ENCODE measurements at regions not wholly inside any gene's neighbourhood (a gene's known extent, or its start where the extent isn't known, plus 50 kb on each side); places are given as distances from the start of the nearest gene placed in this dataset.

DNA sequence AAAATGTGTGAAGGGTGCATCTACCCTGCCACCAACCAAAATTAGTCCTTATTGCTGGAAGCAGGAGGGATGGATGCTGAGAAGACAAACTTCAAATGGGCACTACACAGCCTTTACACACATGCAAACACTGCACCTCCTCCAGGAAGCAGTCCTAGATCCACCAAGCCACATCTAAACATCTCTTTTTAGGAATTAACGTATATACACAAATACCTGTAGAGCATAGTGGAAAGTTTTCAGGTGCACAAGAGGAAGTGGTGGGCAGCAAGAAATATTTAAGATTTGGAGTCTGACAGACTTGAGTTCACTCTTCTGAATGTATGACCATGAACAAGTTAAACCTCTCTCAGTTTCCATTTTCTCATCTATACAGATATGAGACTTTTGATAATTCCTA lies 456.6 kb upstream of the PROK2 start:
- intact Hi-C loops (cut with micrococcal nuclease; ENCODE audit: unreplicated experiment) = no loop called here
- H4K20me1 ChIP-seq (ENCODE audit: insufficient read depth) = no peaks in the 10 kb centered on the region
- BruUV-seq (replicated peaks) = no TSS peak

GRCh38 chr3:72240531-72240930 lies 455.6 kb upstream of the PROK2 start:
- H3K4me1 ChIP-seq (replicated peaks; ENCODE audit: insufficient read depth) = no peaks in the 10 kb centered on the region
- no TSS peak for BruUV-seq (replicated peaks)
- H3K27me3 ChIP-seq (ENCODE audit: insufficient read depth, low read depth) = no peaks in the 10 kb centered on the region
- H3K9me2 ChIP-seq (ENCODE audit: insufficient read depth) = no peaks in the 10 kb centered on the region
- TF ChIP-seq CTCF (conservative IDR thresholded peaks at IDR 0.05) = no peak
- no peak for TF ChIP-seq EZH2 (IDR thresholded peaks at IDR 0.05; ENCODE audit: low read depth)
- intact Hi-C loops (cut with micrococcal nuclease; ENCODE audit: unreplicated experiment) = no loop called here
- no peak overlapping the region for H3K4me3 ChIP-seq
- no peaks in the 10 kb centered on the region for H4K20me1 ChIP-seq (ENCODE audit: insufficient read depth)
- no peaks in the 10 kb centered on the region for H3K36me3 ChIP-seq (ENCODE audit: low read depth)
- no peaks in the 10 kb centered on the region for H3K79me2 ChIP-seq (ENCODE audit: low read depth)
- no peak overlapping the region for H2AFZ ChIP-seq
- H3K4me2 ChIP-seq = no peak overlapping the region
- no peaks in the 10 kb centered on the region for H3K9me3 ChIP-seq (ENCODE audit: insufficient read depth, low read depth)
- POLR2A ChIA-PET (ENCODE audit: unreplicated experiment) = no interaction called here
- H3F3A ChIP-seq (ENCODE audit: insufficient read depth, low read depth) = no peaks in the 10 kb centered on the region
- DNase-seq = no peak
- CTCF ChIA-PET = no interaction called here
- no peak overlapping the region for H3K27ac ChIP-seq

More for the DNA sequence above, 456.6 kb upstream of the PROK2 start:
- TF ChIP-seq CTCF (conservative IDR thresholded peaks at IDR 0.05) (no peak), EZH2 (IDR thresholded peaks at IDR 0.05; ENCODE audit: low read depth) (no peak)
- CTCF ChIA-PET = no interaction called here
- no peaks in the 10 kb centered on the region for H3K79me2 ChIP-seq (ENCODE audit: low read depth)
- no peaks in the 10 kb centered on the region for H3F3A ChIP-seq (ENCODE audit: insufficient read depth, low read depth)
- H3K4me1 ChIP-seq (replicated peaks; ENCODE audit: insufficient read depth) = no peaks in the 10 kb centered on the region
- POLR2A ChIA-PET (ENCODE audit: unreplicated experiment) = no interaction called here
- no peaks in the 10 kb centered on the region for H3K27me3 ChIP-seq (ENCODE audit: insufficient read depth, low read depth)
- no peaks in the 10 kb centered on the region for H3K9me3 ChIP-seq (ENCODE audit: insufficient read depth, low read depth)
- no peaks in the 10 kb centered on the region for H3K9me2 ChIP-seq (ENCODE audit: insufficient read depth)
- H3K27ac ChIP-seq = no peak overlapping the region
- no peak overlapping the region for H2AFZ ChIP-seq
- H3K4me2 ChIP-seq = no peak overlapping the region
- no peaks in the 10 kb centered on the region for H3K36me3 ChIP-seq (ENCODE audit: low read depth)
- no peak for DNase-seq
- H3K4me3 ChIP-seq = no peak overlapping the region

DNA sequence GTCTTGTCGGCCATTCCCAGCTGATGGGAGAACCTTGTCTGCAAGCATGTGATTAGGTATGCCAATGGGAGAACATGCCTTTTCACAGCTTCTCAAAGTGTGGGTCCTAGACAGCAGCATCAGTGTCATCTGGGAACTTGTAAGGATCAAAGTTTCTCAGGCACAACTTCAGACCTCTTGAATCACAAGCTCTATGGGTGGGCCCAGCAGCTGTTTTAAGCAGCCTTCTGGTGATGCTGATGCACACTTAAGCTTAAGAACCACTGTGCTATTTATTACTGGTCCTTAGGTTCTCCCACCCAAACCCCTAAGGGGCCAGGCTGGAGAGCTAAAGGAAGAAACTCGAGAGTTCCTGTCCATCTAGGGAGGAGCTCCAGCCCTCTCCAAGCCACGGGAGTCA lies 453.9 kb upstream of the PROK2 start:
- ChIA-PET CTCF (no interaction called here), POLR2A (ENCODE audit: unreplicated experiment) (no interaction called here)
- no peaks in the 10 kb centered on the region for H3K9me2 ChIP-seq (ENCODE audit: insufficient read depth)
- intact Hi-C loops (cut with micrococcal nuclease; ENCODE audit: unreplicated experiment) = no loop called here
- no peaks in the 10 kb centered on the region for H4K20me1 ChIP-seq (ENCODE audit: insufficient read depth)
- H2AFZ ChIP-seq = no peak overlapping the region
- no peaks in the 10 kb centered on the region for H3F3A ChIP-seq (ENCODE audit: insufficient read depth, low read depth)
- no peak overlapping the region for H3K27ac ChIP-seq
- H3K36me3 ChIP-seq (ENCODE audit: low read depth) = no peaks in the 10 kb centered on the region
- H3K4me3 ChIP-seq = no peak overlapping the region
- BruUV-seq (replicated peaks) = no TSS peak
- H3K27me3 ChIP-seq (ENCODE audit: insufficient read depth, low read depth) = 0 out of 2 replicates have a peak, but pooled peaks cover 5% of the 10 kb centered on the region
- H3K79me2 ChIP-seq (ENCODE audit: low read depth) = no peaks in the 10 kb centered on the region
- H3K9me3 ChIP-seq (ENCODE audit: insufficient read depth, low read depth) = no peaks in the 10 kb centered on the region
- no peak overlapping the region for H3K4me2 ChIP-seq
- DNase-seq = no peak
- TF ChIP-seq EZH2 (IDR thresholded peaks at IDR 0.05; ENCODE audit: low read depth) = no peak
- no peaks in the 10 kb centered on the region for H3K4me1 ChIP-seq (replicated peaks; ENCODE audit: insufficient read depth)

DNA sequence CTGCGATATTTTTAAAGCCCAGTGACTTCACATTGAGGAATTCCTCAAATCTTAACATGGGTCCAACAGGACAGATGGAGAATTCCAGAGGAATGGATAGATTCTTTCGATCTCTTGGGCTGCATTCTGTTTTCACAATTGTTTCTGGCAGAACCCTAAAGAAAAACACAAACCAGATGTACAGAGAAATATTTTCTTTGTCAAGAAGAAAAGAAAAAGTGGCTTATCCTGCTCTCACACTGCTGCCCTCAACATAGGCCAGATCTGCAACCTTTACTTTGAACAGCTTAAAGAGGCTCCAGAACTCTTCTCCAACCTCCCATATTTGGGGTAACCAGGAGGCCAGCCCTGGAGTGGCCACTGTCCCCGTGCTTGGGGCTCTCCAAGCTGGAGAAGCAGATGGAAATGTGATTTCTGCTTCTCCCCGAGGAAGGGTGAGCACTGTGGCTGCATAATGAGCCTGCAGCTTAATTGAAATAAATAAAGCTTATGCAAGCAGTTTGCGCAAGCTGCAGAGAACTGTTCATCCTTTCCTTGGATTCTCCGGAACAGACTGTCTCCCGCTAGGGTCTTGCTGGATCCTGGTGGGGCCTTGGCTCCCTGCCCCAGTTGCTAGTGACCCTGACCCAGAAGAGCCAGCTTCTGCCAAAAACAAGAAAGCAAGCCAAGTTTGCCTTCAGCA lies 453.2 kb upstream of the PROK2 start:
- H3K27me3 ChIP-seq (ENCODE audit: insufficient read depth, low read depth) = peaks cover 5% of the 10 kb centered on the region; the same call in 1 of the 2 replicates
- H4K20me1 ChIP-seq (ENCODE audit: insufficient read depth) = no peaks in the 10 kb centered on the region
- DNase-seq = no peak
- ChIA-PET CTCF (no interaction called here), POLR2A (ENCODE audit: unreplicated experiment) (no interaction called here)
- no peak for TF ChIP-seq CTCF (conservative IDR thresholded peaks at IDR 0.05)
- no peak for TF ChIP-seq EZH2 (IDR thresholded peaks at IDR 0.05; ENCODE audit: low read depth)
- no peak overlapping the region for H3K4me3 ChIP-seq
- BruUV-seq (replicated peaks) = no TSS peak
- no peak overlapping the region for H3K4me2 ChIP-seq
- H3F3A ChIP-seq (ENCODE audit: insufficient read depth, low read depth) = no peaks in the 10 kb centered on the region
- H2AFZ ChIP-seq = no peak overlapping the region
- no peaks in the 10 kb centered on the region for H3K9me2 ChIP-seq (ENCODE audit: insufficient read depth)
- H3K79me2 ChIP-seq (ENCODE audit: low read depth) = no peaks in the 10 kb centered on the region
- no peaks in the 10 kb centered on the region for H3K9me3 ChIP-seq (ENCODE audit: insufficient read depth, low read depth)
- no peaks in the 10 kb centered on the region for H3K36me3 ChIP-seq (ENCODE audit: low read depth)
- intact Hi-C loops (cut with micrococcal nuclease; ENCODE audit: unreplicated experiment) = no loop called here
- H3K27ac ChIP-seq = no peak overlapping the region
- no peaks in the 10 kb centered on the region for H3K4me1 ChIP-seq (replicated peaks; ENCODE audit: insufficient read depth)
